ENCODE measurements at regions not wholly inside any gene's neighbourhood (a gene's known extent, or its start where the extent isn't known, plus 50 kb on each side); places are given as distances from the start of the nearest gene placed in this dataset.

DNA sequence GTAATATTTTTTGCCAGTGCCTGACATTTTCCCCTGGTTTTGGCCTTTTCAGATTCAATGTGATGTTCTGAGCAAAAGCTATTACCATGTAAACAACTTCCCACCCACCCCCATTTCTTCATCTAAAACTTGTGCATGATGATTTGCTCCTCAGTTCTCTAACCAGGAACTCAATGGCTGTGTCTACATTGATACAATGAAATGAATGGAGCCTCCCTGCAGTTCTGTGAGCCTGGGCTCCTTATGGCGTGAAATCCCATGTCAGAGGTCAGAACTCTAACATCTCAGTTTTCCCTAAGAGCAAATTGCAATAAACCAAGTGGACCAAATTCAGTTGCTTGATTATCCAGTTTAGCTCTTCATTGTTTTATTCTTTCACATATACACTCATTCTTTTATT is 534.8 kb upstream of the LCORL start:
- TF ChIP-seq, protein P1, sequence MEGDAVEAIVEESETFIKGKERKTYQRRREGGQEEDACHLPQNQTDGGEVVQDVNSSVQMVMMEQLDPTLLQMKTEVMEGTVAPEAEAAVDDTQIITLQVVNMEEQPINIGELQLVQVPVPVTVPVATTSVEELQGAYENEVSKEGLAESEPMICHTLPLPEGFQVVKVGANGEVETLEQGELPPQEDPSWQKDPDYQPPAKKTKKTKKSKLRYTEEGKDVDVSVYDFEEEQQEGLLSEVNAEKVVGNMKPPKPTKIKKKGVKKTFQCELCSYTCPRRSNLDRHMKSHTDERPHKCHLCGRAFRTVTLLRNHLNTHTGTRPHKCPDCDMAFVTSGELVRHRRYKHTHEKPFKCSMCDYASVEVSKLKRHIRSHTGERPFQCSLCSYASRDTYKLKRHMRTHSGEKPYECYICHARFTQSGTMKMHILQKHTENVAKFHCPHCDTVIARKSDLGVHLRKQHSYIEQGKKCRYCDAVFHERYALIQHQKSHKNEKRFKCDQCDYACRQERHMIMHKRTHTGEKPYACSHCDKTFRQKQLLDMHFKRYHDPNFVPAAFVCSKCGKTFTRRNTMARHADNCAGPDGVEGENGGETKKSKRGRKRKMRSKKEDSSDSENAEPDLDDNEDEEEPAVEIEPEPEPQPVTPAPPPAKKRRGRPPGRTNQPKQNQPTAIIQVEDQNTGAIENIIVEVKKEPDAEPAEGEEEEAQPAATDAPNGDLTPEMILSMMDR (IDR thresholded peaks at IDR 0.05 in 8 of 11, conservative IDR thresholded peaks at IDR 0.05 in 3 of 11), result no peak
- no peak for TF ChIP-seq POLR2A (IDR thresholded peaks at IDR 0.05)
